ENCODE measurements at regions not wholly inside any gene's neighbourhood (a gene's known extent, or its start where the extent isn't known, plus 50 kb on each side); places are given as distances from the start of the nearest gene placed in this dataset.
"Not testable (repeated sequence)": the region's sequence is repeated elsewhere in the genome, so short reads cannot be mapped to it uniquely, and the experiment has no call there.

GRCh38 chr2:90052113-90052631 lies 1360.7 kb downstream of the RPIA start:
- not testable (repeated sequence) for TF ChIP-seq POLR2AphosphoS5 (IDR thresholded peaks at IDR 0.05; ENCODE audit: borderline replicate concordance, low read depth, low read length); EZH2 (IDR thresholded peaks at IDR 0.05)

Measured in SK-N-MC (cell line).